ENCODE measurements at regions not wholly inside any gene's neighbourhood (a gene's known extent, or its start where the extent isn't known, plus 50 kb on each side); places are given as distances from the start of the nearest gene placed in this dataset.

DNA sequence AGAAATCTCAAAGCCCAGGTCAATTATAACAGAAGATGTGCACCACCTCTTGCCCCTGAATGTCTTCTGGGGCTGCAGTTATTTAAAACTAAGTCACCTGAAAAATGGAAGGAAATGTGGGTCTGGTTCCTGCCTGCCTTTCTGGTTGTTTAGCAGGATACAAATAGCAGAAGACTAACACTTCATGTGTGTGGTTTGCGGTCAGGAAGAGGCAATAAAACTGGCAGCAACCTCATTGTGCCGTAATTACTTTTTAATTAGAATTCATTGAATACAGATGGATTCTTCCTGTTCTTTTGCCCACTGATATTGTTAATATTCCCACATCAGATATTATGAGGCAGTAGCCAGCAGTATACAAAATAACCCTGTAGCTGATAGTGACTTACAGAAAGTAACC, 345.7 kb downstream of the ZNF326 start:
- peak; percentile 66; the same call in 1 of the 2 replicates for TF ChIP-seq POLR2AphosphoS5 (IDR thresholded peaks at IDR 0.05; ENCODE audit: borderline replicate concordance, low read depth, low read length)
- TF ChIP-seq EZH2 (IDR thresholded peaks at IDR 0.05) = no peak
